DOHH2 (cell line): ENCODE measurements at regions not wholly inside any gene's neighbourhood (a gene's known extent, or its start where the extent isn't known, plus 50 kb on each side); places are given as distances from the start of the nearest gene placed in this dataset.

Experiments used
- H3F3A ChIP-seq: fragments of 200-600 bp; sonication (generic), shearing (Covaris generic); 2 replicates; pipeline ENCODE4 v1.6.0; 2016; ENCODE audit warnings: antibody characterized with exemption, mild to moderate bottlenecking; ENCODE audit not compliant: control insufficient read depth, insufficient read depth
- H3K27ac ChIP-seq: fragments of 200-600 bp; sonication (generic); 2 replicates; pipeline ENCODE4 v1.5.1; 2014; ENCODE audit warnings: low read depth, mild to moderate bottlenecking, low read length, moderate library complexity
- H3K27me3 ChIP-seq: fragments of 200-600 bp; sonication (generic); 2 replicates; pipeline ENCODE4 v1.6.1; 2014; ENCODE audit warnings: mild to moderate bottlenecking, low read length, mixed read lengths; ENCODE audit not compliant: control insufficient read depth
- H3K36me3 ChIP-seq: fragments of 200-600 bp; sonication (generic); 2 replicates; pipeline ENCODE4 v1.6.1; 2014; ENCODE audit warnings: mild to moderate bottlenecking, low read length, moderate library complexity, mixed read lengths; ENCODE audit not compliant: control insufficient read depth
- H3K4me1 ChIP-seq: fragments of 200-600 bp; sonication (generic); 2 replicates; pipeline ENCODE4 v1.6.1; 2014; ENCODE audit warnings: mild to moderate bottlenecking, low read length, mixed read lengths; ENCODE audit not compliant: control insufficient read depth
- H3K4me2 ChIP-seq: fragments of 200-600 bp; sonication (generic); 2 replicates; pipeline ENCODE4 v1.6.0; 2014; ENCODE audit warnings: mild to moderate bottlenecking, low read length, moderate library complexity
- H3K4me3 ChIP-seq: fragments of 200-600 bp; sonication (generic); 2 replicates; pipeline ENCODE4 v1.5.1; 2014; ENCODE audit warnings: mild to moderate bottlenecking, low read length, mixed read lengths
- H3K79me2 ChIP-seq: fragments of 200-600 bp; sonication (generic); 2 replicates; pipeline ENCODE4 v1.6.1; 2014; ENCODE audit warnings: mild to moderate bottlenecking, low read length, mixed read lengths; ENCODE audit not compliant: control insufficient read depth
- H3K9me2 ChIP-seq: fragments of 200-600 bp; sonication (generic); replicated peaks from 2 replicates; pipeline ENCODE4 v1.6.1; 2014; ENCODE audit warnings: mild to moderate bottlenecking, low read length, mixed read lengths; ENCODE audit not compliant: control insufficient read depth
- H3K9me3 ChIP-seq: fragments of 200-600 bp; sonication (generic); 2 replicates; pipeline ENCODE4 v1.6.1; 2014; ENCODE audit warnings: antibody characterized with exemption, low read length, mixed read lengths; ENCODE audit not compliant: control insufficient read depth, insufficient read depth
- H4K20me1 ChIP-seq: fragments of 200-600 bp; sonication (generic); 2 replicates; pipeline ENCODE4 v1.6.0; 2014; ENCODE audit warnings: low read depth, mild to moderate bottlenecking, antibody characterized with exemption, low read length, moderate library complexity; ENCODE audit not compliant: control insufficient read depth, insufficient read depth
- EZH2phosphoT487 ChIP-seq: fragments of 200-600 bp; sonication (generic); IDR thresholded peaks from 2 replicates; pipeline ENCODE4 v1.6.1; 2017; ENCODE audit warnings: borderline replicate concordance, mild to moderate bottlenecking, antibody characterized with exemption, low read length, moderate library complexity, mixed read lengths
- TF ChIP-seq, protein P1 (sequence below): fragments of 200-600 bp; sonication (generic); IDR thresholded peaks from one replicate; pipeline ENCODE4 v1.5.1; 2014; ENCODE audit warnings: antibody characterized with exemption, mild to moderate bottlenecking, low read depth, low read length; ENCODE audit not compliant: poor library complexity, severe bottlenecking

- no peaks in the 10 kb centered on the region for H3K9me2 ChIP-seq
- H3F3A ChIP-seq: no peaks in the 10 kb centered on the region
- no peak overlapping the region for H3K4me2 ChIP-seq
- peaks cover 2% of the 10 kb centered on the region; the same call in 1 of the 2 replicates for H3K9me3 ChIP-seq
- no peak overlapping the region for H3K27ac ChIP-seq
- H3K36me3 ChIP-seq: no peaks in the 10 kb centered on the region
- no peaks in the 10 kb centered on the region for H3K4me1 ChIP-seq
- no peaks in the 10 kb centered on the region for H3K27me3 ChIP-seq
- H4K20me1 ChIP-seq: no peaks in the 10 kb centered on the region
- no peaks in the 10 kb centered on the region for H3K79me2 ChIP-seq
- no peak for TF ChIP-seq EZH2phosphoT487
- TF ChIP-seq, protein P1, sequence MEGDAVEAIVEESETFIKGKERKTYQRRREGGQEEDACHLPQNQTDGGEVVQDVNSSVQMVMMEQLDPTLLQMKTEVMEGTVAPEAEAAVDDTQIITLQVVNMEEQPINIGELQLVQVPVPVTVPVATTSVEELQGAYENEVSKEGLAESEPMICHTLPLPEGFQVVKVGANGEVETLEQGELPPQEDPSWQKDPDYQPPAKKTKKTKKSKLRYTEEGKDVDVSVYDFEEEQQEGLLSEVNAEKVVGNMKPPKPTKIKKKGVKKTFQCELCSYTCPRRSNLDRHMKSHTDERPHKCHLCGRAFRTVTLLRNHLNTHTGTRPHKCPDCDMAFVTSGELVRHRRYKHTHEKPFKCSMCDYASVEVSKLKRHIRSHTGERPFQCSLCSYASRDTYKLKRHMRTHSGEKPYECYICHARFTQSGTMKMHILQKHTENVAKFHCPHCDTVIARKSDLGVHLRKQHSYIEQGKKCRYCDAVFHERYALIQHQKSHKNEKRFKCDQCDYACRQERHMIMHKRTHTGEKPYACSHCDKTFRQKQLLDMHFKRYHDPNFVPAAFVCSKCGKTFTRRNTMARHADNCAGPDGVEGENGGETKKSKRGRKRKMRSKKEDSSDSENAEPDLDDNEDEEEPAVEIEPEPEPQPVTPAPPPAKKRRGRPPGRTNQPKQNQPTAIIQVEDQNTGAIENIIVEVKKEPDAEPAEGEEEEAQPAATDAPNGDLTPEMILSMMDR: no peak
- H3K4me3 ChIP-seq: no peak overlapping the region
Observed at GRCh38 chr3:59142556-59142955, 92.7 kb upstream of the CFAP20DC start.

GRCh38 chr3:59138966-59139365, 89.1 kb upstream of the CFAP20DC start:
- no peaks in the 10 kb centered on the region for H4K20me1 ChIP-seq
- no peaks in the 10 kb centered on the region for H3K27me3 ChIP-seq
- H3K27ac ChIP-seq: no peak overlapping the region
- no peaks in the 10 kb centered on the region for H3K36me3 ChIP-seq
- no peak overlapping the region for H3K4me2 ChIP-seq
- no peaks in the 10 kb centered on the region for H3K4me1 ChIP-seq
- no peaks in the 10 kb centered on the region for H3K79me2 ChIP-seq
- no peak overlapping the region for H3K4me3 ChIP-seq
- no peaks in the 10 kb centered on the region for H3F3A ChIP-seq
- TF ChIP-seq EZH2phosphoT487: no peak
- TF ChIP-seq, protein P1: no peak
- H3K9me3 ChIP-seq: no peaks in the 10 kb centered on the region
- no peaks in the 10 kb centered on the region for H3K9me2 ChIP-seq

- H4K20me1 ChIP-seq: no peaks in the 10 kb centered on the region
- TF ChIP-seq, protein P1: no peak
- TF ChIP-seq EZH2phosphoT487: no peak
- no peaks in the 10 kb centered on the region for H3F3A ChIP-seq
- H3K4me1 ChIP-seq: no peaks in the 10 kb centered on the region
- no peaks in the 10 kb centered on the region for H3K9me3 ChIP-seq
- H3K4me3 ChIP-seq: no peak overlapping the region
- H3K79me2 ChIP-seq: no peaks in the 10 kb centered on the region
- H3K27me3 ChIP-seq: no peaks in the 10 kb centered on the region
- H3K4me2 ChIP-seq: no peak overlapping the region
- no peak overlapping the region for H3K27ac ChIP-seq
- H3K9me2 ChIP-seq: no peaks in the 10 kb centered on the region
- H3K36me3 ChIP-seq: no peaks in the 10 kb centered on the region
Observed at GRCh38 chr3:59137415-59137814, 87.6 kb upstream of the CFAP20DC start.

DNA sequence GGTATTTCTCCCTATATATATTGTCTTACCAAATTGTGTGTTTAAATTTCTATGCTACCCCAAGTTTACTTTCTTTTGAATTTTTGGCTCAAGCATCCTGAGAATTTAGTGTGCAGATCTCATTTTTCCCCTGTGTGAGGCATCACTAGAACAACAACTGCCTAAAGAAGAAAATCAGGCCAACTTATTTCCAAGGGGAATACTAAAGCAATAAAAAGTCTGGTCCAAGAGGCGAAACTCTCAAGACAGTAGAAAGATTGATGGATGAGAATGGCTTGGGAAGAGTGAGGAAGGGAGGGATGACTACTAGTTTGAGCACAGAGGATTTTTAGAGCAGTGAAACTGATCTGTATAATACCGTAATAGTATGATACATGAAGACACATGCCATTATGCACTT, 86.3 kb upstream of the CFAP20DC start:
- no peaks in the 10 kb centered on the region for H3K36me3 ChIP-seq
- H3K9me3 ChIP-seq: no peaks in the 10 kb centered on the region
- H3F3A ChIP-seq: no peaks in the 10 kb centered on the region
- H3K9me2 ChIP-seq: no peaks in the 10 kb centered on the region
- no peaks in the 10 kb centered on the region for H3K79me2 ChIP-seq
- no peak for TF ChIP-seq EZH2phosphoT487
- TF ChIP-seq, protein P1: no peak
- no peak overlapping the region for H3K4me2 ChIP-seq
- no peaks in the 10 kb centered on the region for H3K27me3 ChIP-seq
- no peaks in the 10 kb centered on the region for H4K20me1 ChIP-seq
- H3K27ac ChIP-seq: no peak overlapping the region
- H3K4me3 ChIP-seq: no peak overlapping the region
- H3K4me1 ChIP-seq: no peaks in the 10 kb centered on the region
